GM18502 (cell line): ENCODE measurements at regions not wholly inside any gene's neighbourhood (a gene's known extent, or its start where the extent isn't known, plus 50 kb on each side); places are given as distances from the start of the nearest gene placed in this dataset.

ENCODE experiments used
- ATAC-seq: cut with Tn5 transposase; IDR thresholded peaks from one replicate; pipeline ENCODE4 v1.9.1; 2021; ENCODE audit warnings: mild to moderate bottlenecking; ENCODE audit not compliant: unreplicated experiment, poor library complexity

DNA sequence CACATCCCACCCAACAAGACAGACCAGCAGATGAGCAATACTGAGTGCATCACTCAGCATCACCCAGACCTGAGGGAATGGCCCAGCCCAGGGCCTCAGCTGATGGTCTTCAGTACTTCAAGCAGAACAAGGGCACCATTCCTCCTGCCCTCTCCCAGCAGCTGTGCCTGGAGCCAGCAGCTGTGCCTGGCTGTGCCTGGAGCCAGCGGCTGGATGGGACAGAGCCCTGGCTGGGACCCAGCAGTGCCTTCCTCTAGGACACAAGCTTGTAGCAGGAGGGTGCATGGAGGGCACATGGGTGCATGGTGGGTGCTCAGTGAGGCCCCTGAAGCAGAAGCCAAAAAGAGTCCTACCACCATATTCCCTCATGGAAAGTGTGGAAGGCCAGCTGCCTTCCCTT, 583.8 kb downstream of the NPHP4 start:
- no peak for ATAC-seq

DNA sequence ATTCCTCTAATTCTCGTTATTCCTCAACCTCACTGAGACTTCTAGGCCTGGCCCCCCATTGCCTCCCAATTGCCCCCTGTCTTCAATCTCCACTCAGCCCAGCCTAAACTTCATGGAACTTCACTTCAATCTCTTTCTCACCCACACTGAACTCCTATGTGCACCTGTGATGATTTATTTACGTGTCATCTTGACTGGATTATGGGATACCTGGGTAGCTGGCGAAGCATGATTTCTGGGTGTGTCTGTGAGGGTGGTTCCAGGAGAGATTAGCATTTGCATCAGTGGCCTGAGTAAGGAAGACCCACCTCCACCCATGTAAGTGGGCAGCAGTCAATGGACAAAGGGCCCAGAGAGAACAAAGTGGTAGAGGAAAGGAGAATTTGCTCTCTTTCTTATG, 587.0 kb downstream of the NPHP4 start:
- no peak for ATAC-seq

DNA sequence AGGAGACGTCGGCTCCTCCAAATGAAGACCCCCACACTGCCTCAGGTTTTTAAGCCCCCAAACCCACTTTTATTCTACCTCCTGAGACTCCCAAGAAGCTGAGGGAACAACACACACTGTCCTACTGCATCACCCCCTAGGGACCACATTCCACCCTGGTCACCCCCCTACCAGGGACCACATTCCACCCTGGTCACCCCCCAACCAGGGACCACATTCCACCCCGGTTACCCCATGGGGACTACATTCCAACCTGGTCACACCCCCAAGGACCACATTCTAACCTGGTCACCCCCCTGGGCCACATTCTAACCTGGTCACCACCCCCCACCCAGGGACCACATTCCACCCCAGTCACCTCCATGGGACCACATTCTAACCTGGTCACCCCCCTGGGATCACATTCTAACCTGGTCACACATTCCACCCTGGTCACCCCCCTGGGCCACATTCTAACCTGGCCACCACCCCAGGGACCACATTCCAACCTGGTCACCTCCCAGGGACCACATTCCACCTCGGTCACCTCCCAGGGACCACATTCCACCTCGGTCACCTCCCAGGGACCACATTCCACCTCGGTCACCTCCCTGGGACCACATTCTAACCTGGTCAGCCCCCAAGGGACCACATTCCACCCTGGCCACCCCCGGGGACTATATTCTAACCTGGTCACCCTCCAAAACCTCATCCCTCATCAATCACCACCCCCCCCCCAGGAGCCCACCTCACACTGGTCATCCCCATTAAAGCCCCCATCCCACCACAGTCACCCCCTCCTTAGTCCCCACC, 587.6 kb downstream of the NPHP4 start:
- ATAC-seq = no peak

DNA sequence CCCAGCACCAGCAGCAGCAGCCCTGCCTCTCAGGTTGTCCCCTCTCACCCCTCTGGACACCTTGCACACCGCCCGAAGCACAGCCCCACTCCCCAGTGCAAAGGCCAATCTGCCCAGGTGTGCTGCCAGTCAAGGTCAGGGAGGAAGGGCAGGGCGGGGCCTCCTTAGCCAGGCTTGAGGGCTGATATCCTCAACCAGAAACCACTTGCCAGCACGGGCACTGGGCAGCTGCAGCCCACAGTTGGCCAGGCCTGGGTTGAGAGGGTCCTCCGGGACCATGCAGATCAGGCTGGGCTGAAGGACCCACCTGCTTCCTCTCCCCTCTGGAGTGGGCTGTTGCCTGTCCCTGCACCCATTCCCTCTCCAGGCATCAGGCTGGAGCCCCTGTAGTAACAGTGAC, 588.3 kb downstream of the NPHP4 start:
- no peak for ATAC-seq

DNA sequence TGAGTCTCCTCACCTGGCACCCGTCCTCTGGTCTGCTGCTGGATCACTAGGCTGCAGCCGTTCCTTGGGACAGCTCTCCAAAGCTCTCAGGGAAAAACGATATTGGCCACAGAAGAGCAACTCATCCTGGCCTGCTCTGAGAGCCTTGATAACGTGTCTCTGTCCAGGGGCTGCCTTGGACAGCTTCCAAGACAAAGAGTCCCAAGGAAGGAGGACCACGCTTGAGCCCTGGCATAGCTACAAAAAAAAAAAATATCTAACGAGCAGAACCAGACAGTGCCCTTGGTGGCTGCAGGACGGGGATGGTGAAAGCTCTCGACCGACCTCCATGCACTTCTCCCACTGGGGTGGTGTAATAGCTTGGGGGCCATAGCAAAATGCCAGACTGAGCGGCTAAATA, 589.6 kb downstream of the NPHP4 start:
- no peak for ATAC-seq

DNA sequence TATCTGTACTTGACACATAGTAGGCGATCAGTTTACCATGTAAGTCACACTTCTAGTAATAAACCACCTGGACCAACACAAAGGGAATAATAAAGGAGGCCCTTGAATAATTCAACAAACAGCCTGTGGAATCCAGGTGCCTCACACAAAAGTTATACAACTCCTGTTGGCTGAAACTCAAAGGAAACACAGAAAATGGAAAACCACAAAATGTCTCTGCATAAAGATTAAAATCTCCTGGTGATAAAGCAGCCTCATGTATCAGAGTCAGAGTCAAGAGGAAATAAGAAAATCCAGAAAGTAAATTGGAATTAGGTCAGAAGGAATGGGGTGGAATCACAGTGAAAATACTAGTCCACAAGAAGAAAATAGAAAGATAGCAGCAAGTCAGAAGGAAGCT, 592.5 kb downstream of the NPHP4 start:
- no peak for ATAC-seq

DNA sequence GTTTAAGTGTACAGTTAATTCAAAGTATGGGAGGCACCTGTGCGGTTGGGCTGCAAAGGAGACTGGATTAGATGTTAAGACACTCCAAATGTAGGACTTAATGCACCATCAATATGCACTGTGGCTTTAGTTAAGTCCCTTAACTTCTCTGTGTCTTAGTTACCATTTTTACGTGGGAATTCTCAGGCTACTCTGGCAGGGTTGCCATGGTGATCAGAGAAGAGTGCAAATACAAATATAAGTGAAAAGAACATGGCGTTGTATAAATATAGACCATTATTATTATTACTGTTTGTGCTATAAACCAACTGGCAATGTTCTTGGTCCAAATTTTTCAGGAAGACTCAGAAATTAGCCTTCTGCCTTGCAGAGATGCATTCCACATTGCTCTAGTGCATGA, 595.6 kb downstream of the NPHP4 start:
- ATAC-seq = no peak

DNA sequence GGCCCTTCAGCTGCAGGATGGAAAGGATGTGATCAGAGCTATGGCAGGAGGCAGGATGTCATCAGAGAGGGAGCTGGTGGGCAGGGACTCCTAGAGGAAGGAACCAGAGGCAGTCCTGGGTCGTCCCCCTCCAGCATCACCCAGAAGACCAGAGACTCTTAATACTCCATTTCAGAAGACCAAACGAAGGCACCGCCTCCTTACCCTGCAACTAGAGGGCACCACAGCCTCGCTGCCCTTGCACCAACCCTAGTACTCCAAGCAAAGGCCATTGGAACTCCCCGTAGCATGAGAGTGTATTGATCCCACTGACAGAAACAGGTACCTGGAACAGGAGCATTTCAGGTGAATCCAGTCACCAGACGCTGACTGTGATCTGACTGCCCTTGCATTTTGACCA, 598.1 kb downstream of the NPHP4 start:
- ATAC-seq = no peak

DNA sequence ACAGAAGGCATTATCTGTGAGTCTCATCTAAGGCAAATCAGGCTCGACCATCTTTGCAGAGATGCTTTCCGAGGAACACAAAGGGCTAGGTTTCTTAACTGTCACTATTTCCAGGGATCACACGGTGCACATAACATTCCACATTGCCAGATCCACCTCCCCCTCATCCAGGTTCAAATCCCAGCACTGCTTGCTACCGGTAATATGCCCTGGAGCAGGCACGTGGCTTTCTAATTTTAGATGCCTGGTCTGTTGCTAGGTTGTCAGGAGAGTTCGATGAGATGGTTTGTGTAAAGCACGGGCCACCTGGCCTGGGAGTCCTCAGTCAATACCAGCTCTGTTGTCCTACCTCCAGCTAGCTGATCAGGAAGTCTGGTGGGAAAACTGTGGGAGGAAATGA, 598.6 kb downstream of the NPHP4 start:
- no peak for ATAC-seq

DNA sequence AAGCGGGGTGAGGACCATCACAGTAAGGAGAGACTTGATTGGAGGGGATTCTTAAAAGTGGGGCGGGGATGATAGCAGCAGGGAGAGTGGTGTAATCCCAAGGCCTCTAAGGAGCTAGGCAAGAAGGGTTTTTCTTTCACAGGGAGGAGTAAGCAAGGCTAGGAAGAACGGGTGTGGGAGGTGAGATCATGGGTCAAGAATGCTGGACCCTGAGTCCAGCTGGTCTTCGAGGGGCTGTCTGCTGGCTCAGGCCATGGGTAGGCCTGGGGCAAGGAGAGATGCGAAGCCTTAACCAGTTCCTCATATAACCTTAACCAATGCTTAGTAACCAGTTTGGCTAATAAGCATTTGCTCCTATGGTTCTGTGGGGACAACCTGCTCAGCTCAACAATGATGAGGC, 599.1 kb downstream of the NPHP4 start:
- ATAC-seq = no peak

DNA sequence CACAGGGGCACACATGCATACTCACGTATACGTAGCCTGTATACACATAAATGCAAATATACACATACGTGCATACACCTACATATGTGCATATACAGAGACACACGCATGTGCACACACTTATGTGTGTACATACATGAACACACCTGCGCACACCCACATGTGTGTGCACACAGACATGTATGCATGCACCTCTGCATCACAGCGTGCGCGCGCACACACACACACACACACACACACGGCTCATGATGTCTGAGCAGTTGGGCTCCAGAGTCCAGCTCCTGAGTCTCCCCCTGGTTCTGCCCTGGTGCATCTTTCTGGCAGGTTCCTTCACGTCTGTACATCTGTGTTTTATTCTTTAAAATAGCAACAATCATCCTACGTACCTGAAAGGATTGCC, 600.5 kb downstream of the NPHP4 start:
- ATAC-seq = no peak

DNA sequence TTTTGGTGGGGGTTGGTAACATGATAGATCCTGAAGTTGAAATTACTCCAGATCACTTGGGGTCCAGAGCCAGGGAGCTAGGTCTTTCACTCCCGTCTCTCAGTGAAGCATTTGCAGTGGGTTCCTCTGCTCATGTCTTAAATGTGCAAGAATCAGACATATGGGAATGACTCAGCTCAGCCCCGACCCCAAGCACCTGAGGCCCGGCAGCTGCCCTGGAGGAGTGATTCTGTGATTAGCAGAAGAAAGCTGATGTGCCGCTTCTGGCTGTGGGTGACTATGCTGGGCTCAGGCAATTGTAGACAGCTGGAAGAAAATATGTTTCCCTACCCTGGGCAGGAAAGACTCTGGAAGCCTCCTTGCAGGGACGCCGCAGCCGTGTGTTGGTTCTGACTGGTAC, 601.7 kb downstream of the NPHP4 start:
- ATAC-seq = no peak

DNA sequence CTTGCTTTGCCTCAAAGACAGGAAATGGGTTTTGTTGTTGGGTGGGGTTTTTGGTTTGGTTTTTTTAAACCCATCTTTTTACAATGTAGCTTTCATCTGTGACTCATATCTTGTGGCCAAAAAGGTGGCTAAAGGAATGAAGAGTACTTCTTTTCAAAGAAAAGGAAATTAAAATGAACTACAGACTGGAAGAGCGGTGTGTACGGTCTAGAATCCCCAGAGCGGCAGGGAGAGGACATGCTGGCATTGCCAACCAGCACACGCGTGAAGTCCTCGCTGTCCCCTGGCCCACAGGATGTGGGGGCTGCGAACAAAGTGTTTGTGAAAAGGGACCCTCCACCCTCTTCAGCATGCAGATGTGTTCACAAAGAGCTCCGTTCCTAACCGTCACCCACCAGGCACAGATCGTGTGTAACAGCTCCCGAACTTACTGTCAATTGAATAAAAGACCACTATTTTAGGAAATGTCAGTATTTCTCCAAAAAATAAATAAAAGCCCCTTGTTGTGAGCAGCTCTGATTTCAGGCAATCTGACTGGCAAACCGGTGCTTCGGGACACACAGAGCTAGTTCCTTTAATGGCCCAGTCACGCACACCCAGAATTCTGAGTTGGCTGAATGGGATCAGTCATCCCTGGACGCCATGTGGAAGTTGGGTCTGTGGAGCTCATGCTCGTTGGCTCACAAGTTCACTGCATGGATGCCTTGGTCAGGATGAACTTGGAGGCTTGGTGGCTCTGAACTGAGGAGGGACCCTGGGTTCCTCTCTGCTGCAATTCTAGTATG, 602.9 kb downstream of the NPHP4 start:
- no peak for ATAC-seq

DNA sequence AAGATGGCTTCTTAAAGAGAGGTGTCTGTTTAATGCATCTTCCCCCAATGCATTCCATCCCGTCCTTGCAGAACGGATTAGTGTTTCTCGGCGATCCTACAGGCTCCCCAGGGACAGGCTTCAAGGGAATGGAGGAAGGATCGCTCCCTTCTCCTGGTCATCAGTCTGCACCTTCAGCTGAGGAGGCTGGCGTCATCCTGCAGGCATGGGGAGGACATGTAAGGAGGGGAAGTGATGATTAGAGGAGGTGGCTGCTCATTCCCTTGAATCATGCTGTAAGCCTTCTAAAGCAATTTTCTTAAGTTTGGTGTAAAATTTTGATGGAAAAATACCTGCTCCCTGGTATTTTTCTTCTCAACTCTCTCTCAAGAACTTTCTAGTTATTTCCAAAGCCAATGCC, 603.6 kb downstream of the NPHP4 start:
- ATAC-seq = no peak

DNA sequence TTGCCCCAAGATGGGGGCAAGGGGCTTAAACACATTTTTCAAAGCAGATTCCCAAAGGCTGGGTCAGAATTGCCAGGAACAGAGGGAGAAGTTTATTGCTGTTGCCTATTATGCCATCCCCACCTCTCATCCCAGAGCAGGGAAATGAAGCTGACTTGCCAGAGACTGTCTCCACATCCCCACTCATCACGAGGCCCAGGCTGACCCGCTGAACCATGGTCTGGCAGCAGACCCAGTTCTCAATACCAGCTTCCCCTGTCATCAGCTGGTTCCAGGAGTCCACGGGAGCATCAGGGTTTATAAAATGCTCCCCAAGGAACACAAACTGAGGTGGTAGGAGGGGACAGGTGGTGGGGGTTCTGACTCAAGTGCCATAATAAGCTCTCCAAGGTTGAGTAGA, 605.9 kb downstream of the NPHP4 start:
- ATAC-seq = no peak

DNA sequence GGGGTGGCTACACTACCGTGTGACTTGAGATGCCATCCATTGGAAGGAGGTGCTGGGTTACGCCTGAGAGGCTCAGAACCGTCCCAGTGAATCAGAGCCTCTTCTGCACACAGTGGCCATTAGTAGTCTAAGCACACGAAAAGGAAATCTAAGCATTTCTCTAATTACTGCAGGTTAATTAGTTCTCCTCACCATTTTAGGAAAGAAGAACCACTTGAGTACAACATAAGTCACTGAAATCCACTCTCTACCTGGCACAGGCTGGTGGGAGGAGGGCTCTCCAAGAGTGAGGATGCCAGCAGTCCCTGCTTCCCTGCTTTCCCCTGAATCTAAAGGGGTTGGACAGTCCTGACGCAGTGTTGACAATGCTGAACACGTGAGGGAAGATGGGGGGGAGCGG, 606.3 kb downstream of the NPHP4 start:
- no peak for ATAC-seq

DNA sequence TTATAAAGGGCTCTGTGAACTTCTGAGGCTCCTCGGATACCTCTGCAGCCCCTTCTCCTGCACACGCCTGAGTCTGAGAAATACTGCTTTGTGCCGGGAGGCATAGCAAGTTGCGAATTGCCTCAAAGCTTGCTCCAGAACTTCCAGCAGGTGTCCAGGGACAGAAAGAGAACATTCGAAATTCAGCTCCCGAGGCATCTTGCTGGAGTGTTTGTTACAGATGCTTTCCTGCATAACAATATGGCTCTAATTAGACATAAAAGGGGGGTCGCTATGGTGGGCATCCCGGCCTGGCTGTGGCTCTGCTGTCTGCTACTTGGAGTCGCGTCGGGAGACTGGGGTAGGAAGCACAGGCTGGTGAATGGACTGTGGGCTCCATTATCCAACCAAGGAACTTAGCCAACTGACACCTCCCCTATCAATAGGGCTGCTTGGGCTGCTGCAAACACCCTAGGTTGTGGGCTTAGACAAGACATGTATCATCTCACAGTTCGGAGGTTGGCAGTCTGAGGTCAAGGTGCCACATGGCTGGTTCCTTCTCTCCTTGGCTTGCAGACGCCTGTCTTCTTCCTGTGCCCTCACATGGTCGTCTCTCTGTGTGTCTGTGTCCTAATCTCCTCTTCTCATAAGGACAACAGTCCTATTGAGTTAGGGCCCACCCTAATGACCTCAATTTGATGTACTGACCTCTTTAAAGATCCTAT, 607.0 kb downstream of the NPHP4 start:
- ATAC-seq = no peak

DNA sequence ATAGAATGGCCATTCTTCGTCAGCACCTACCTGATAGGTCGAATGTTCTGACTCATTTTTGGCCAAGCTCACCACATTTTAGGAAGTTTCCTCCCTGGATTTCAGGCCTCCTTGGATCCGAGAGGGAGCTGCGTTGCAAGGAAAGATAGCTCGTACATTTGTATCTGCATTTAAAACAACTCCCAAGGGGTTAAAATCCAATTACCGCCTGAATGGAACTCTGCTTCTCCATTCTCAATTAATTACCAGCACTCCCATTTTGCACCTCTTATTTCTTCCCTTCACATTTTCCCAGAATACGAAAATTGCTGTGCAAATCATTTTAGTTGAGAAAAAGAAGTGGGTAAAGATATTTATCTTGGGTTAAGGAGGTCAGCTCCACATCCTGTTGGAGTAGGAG, 610.7 kb downstream of the NPHP4 start:
- ATAC-seq = no peak

DNA sequence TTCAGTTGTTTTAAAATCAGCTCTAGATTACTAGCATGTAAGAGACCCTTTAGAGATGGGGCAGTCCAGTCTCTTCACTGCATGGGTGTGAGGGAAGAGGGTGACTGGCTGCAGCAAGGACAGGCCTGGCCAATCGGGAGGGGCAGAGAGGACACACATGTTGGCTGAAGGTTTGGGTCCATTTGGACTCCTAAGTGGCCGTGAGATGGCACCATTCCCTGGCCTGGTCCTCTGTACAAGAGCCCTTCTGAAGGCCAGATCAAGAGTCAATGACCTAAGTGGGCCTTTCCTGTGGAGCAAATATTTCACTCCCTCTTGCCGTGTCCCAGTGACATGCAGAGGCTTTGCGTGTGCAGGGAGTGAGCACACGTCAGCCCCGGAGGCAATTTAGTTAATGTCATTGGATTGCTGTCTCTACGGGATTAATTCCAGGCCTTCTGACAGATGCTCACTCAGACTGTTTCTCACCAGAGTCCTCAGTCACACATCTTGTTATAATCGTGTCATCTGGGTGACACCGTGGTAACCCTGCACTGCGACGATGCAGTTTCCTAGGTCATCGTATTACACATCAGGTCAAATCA, 613.0 kb downstream of the NPHP4 start:
- no peak for ATAC-seq

DNA sequence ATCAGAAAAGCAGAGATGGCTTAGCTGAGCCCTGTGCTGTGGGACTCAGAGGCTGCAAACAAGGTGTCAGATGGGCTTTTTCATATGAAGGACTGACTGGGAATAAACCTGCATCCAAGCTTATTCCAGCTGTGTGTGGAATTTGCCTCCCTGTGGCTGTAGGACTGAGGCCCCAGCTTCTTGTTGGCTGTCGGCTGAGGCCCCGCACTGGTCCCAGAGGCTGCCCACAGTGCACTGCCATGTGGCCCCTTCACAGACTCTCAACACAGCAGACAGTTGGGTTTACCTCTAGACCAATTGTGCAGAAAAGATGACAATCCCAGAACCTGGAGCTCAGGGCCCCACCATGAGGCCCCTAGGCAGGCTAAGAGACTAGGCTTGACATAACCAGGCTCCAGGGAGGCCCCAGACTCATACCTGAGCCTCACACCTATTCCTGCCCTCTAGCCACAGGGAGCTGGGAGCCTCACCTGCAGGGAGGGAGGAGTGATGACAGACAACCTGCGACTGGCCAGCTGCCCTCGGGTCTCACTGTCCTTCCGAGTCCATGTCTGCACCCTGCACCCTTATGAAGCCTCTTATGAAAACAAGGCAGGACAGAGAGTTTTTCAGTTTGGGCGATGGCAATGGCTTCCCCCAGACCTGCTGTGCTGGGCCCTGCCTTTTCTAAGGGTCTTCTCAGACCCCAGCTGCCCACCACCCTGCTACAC, 615.5 kb downstream of the NPHP4 start:
- no peak for ATAC-seq
